Psoas muscle (tissue), 7 donors: ENCODE measurements at regions not wholly inside any gene's neighbourhood (a gene's known extent, or its start where the extent isn't known, plus 50 kb on each side); places are given as distances from the start of the nearest gene placed in this dataset.

Experiments
- ATAC-seq, 4 donors: fragments of 200-7000 bp; cut with Tn5 transposase; one replicate each; pipeline ENCODE4 v1.9.1; 2020; ENCODE audit warnings: moderate library complexity in 3 of 4, mild to moderate bottlenecking in 2 of 4
- DNase-seq, 2 donors: peaks; one replicate each; pipeline ENCODE4 v3.0.0-alpha.2; 2020
- H3K27ac ChIP-seq: fragments of 200-600 bp; one replicate; pipeline ENCODE4 v1.8.0; 2022
- H3K27me3 ChIP-seq, 3 donors: fragments of 200-600 bp in 1 of 3; one replicate each; pipeline versions ENCODE4 v1.6.1 to v1.8.0; 2013 to 2022; ENCODE audit warnings: low read length in 2 of 3, mild to moderate bottlenecking in 2 of 3, moderate library complexity in 1 of 3; ENCODE audit not compliant: insufficient read depth in 3 of 3
- H3K36me3 ChIP-seq, 2 donors: fragments of 200-600 bp in 1 of 2; one replicate each; pipeline versions ENCODE4 v1.6.1 to v1.8.0; 2013 to 2022; ENCODE audit warnings: low read depth in 1 of 2, mild to moderate bottlenecking in 1 of 2, moderate library complexity in 1 of 2; ENCODE audit not compliant: insufficient read depth in 1 of 2
- H3K4me1 ChIP-seq: fragments of 200-600 bp; one replicate; pipeline ENCODE4 v1.8.0; 2022
- H3K4me3 ChIP-seq: fragments of 200-600 bp; one replicate; pipeline ENCODE4 v1.8.0; 2022; ENCODE audit warnings: mild to moderate bottlenecking
- H3K9me3 ChIP-seq: fragments of 200-600 bp; one replicate; pipeline ENCODE4 v1.8.0; 2022
- CTCF ChIP-seq: fragments of 200-600 bp; IDR thresholded peaks from one replicate; pipeline ENCODE4 v1.8.0; 2022; ENCODE audit warnings: antibody characterized with exemption
- WGBS, 3 donors: extraction: QIAGEN DNeasy Blood & Tissue Kit; methylation state at CpG; one replicate each; pipeline versions ENCODE4 v1.1.6 to v1.1.7; 2013; 5-methylcytosine and 5-hydroxymethylcytosine counted together
- intact Hi-C, 2 donors: fragments of 100-400 bp; cut with DNase I; formaldehyde crosslinking; loops; one replicate each; pipeline versions ENCODE4 v1.11.0 to v1.14.2; 2022
- donor health status: healthy with polysubstance abuse.
- donor health status: DM: no; HTN: no; CAD: no; lungs with moderate emphysema.
- donor health status: Bipolar disorder and iron deficiency.
- donor health status: healthy.
- donor health status: DM: yes; HTN: yes; CAD: no.
- donor health status: DM: no; HTN: no; CAD: no.
- donor health status: DM: yes; HTN: yes; CAD: no.

GRCh38 chr3:99394831-99395778 lies 243.3 kb upstream of the COL8A1 start:
- DNase-seq (no peak), ATAC-seq (no peak)
- intact Hi-C loops = no loop called here
- 64 to 75% (median 68%) methylated on average over 7 of the region's 7 CpGs for WGBS, 3 donors
- no peak overlapping the region for H3K4me3 ChIP-seq
- no peaks in the 10 kb centered on the region for H3K9me3 ChIP-seq
- no peaks in the 10 kb centered on the region for H3K27me3 ChIP-seq
- TF ChIP-seq CTCF = no peak
- no peaks in the 10 kb centered on the region for H3K4me1 ChIP-seq
- H3K36me3 ChIP-seq = no peaks in the 10 kb centered on the region
- no peak overlapping the region for H3K27ac ChIP-seq

- no peaks in the 10 kb centered on the region for H3K27me3 ChIP-seq
- H3K4me3 ChIP-seq = no peak overlapping the region
- intact Hi-C loops = no loop called here
- DNase-seq (no peak), ATAC-seq (no peak)
- no peak overlapping the region for H3K27ac ChIP-seq
- 53 to 72% (median 65%) methylated on average over 2 of the region's 2 CpGs for WGBS, 3 donors
- H3K9me3 ChIP-seq = no peaks in the 10 kb centered on the region
- no peak for TF ChIP-seq CTCF
- no peaks in the 10 kb centered on the region for H3K36me3 ChIP-seq
- H3K4me1 ChIP-seq = no peaks in the 10 kb centered on the region
Measured at GRCh38 chr3:99393961-99394360, 244.4 kb upstream of the COL8A1 start.

- Histone ChIP-seq H3K4me3 (no peak overlapping the region), H3K27ac (no peak overlapping the region), H3K36me3 (no peaks in the 10 kb centered on the region), H3K4me1 (no peaks in the 10 kb centered on the region), H3K27me3 (no peaks in the 10 kb centered on the region), H3K9me3 (no peaks in the 10 kb centered on the region)
- intact Hi-C loops = no loop called here
- no peak for DNase-seq
- no peak for ATAC-seq
- no peak for TF ChIP-seq CTCF
Measured at GRCh38 chr3:99388780-99389179, 249.6 kb upstream of the COL8A1 start.

GRCh38 chr3:99384596-99384995 lies 253.8 kb upstream of the COL8A1 start:
- intact Hi-C loops = no loop called here
- Histone ChIP-seq H3K27ac (no peak overlapping the region), H3K4me1 (no peaks in the 10 kb centered on the region), H3K36me3 (no peaks in the 10 kb centered on the region), H3K9me3 (no peaks in the 10 kb centered on the region), H3K27me3 (no peaks in the 10 kb centered on the region), H3K4me3 (no peak overlapping the region)
- no peak for DNase-seq
- TF ChIP-seq CTCF = no peak
- ATAC-seq = no peak

- WGBS, 3 donors = 90 to 92% (median 91%) methylated on average over 3 of the region's 3 CpGs
- ATAC-seq (no peak), DNase-seq (no peak)
- Histone ChIP-seq H3K9me3 (no peaks in the 10 kb centered on the region), H3K4me3 (no peak overlapping the region), H3K27me3 (no peaks in the 10 kb centered on the region), H3K4me1 (no peaks in the 10 kb centered on the region), H3K27ac (no peak overlapping the region), H3K36me3 (no peaks in the 10 kb centered on the region)
- TF ChIP-seq CTCF = no peak
- intact Hi-C loops = no loop called here
Measured at GRCh38 chr3:99376926-99377325, 261.5 kb upstream of the COL8A1 start.
